ENCODE measurements at regions not wholly inside any gene's neighbourhood (a gene's known extent, or its start where the extent isn't known, plus 50 kb on each side); places are given as distances from the start of the nearest gene placed in this dataset.

- DNase-seq, result no peak
- TF ChIP-seq EP300 (IDR thresholded peaks at IDR 0.05), result no peak
- TF ChIP-seq POLR2A (IDR thresholded peaks at IDR 0.05), result no peak
- TF ChIP-seq CTCF (IDR thresholded peaks at IDR 0.05), result no peak
- no peak overlapping the region for H3K27ac ChIP-seq
- H3K9me3 ChIP-seq, result no peaks in the 10 kb centered on the region
- H3K4me1 ChIP-seq (ENCODE audit: insufficient read depth), result no peaks in the 10 kb centered on the region
- intact Hi-C loops (cut with DNase I), result loop anchor here in 1 of 4 donors (10.0 kb wide), 1 partner anchor 1544 kb away; no protein-coding TSS in a partner anchor
- WGBS, 3 donors, result 59 to 67% (median 61%) methylated on average over 4 of the region's 4 CpGs
- no peaks in the 10 kb centered on the region for H3K36me3 ChIP-seq
- no peak overlapping the region for H3K4me3 ChIP-seq
- H3K27me3 ChIP-seq, result no peaks in the 10 kb centered on the region
These were observed 128.9 kb upstream of the AKIRIN2 start for GRCh38 chr6:87830907-87831306.

GRCh38 chr6:87829622-87830121 is 127.6 kb upstream of the AKIRIN2 start:
- Histone ChIP-seq H3K4me1 (ENCODE audit: insufficient read depth) (no peaks in the 10 kb centered on the region), H3K27ac (no peak overlapping the region), H3K4me3 (no peak overlapping the region), H3K9me3 (no peaks in the 10 kb centered on the region), H3K27me3 (no peaks in the 10 kb centered on the region), H3K36me3 (no peaks in the 10 kb centered on the region)
- TF ChIP-seq EP300 (IDR thresholded peaks at IDR 0.05) (no peak), CTCF (IDR thresholded peaks at IDR 0.05) (no peak), POLR2A (IDR thresholded peaks at IDR 0.05) (no peak)
- intact Hi-C loops (cut with DNase I), result loop anchor here in 1 of 4 donors (10.0 kb wide), 1 partner anchor 1545 kb away; no protein-coding TSS in a partner anchor
- no peak for DNase-seq

- no peak overlapping the region for H3K27ac ChIP-seq
- intact Hi-C loops (cut with DNase I), result no loop called here
- H3K27me3 ChIP-seq, result no peaks in the 10 kb centered on the region
- no peaks in the 10 kb centered on the region for H3K36me3 ChIP-seq
- no peak overlapping the region for H3K4me3 ChIP-seq
- no peaks in the 10 kb centered on the region for H3K9me3 ChIP-seq
- H3K4me1 ChIP-seq (ENCODE audit: insufficient read depth), result no peaks in the 10 kb centered on the region
- WGBS, 3 donors, result 85 to 95% (median 93%) methylated on average over 3 of the region's 3 CpGs
- no peak for TF ChIP-seq CTCF (IDR thresholded peaks at IDR 0.05)
- TF ChIP-seq POLR2A (IDR thresholded peaks at IDR 0.05), result no peak
- TF ChIP-seq EP300 (IDR thresholded peaks at IDR 0.05), result no peak
- no peak for DNase-seq
These were observed 126.0 kb upstream of the AKIRIN2 start for GRCh38 chr6:87828044-87828443.

GRCh38 chr6:87827346-87827745 is 125.3 kb upstream of the AKIRIN2 start:
- Histone ChIP-seq H3K36me3 (no peaks in the 10 kb centered on the region), H3K4me3 (no peak overlapping the region), H3K4me1 (ENCODE audit: insufficient read depth) (peaks cover 2% of the 10 kb centered on the region), H3K27ac (no peak overlapping the region), H3K27me3 (no peaks in the 10 kb centered on the region), H3K9me3 (no peaks in the 10 kb centered on the region)
- no peak for DNase-seq
- TF ChIP-seq POLR2A (IDR thresholded peaks at IDR 0.05) (no peak), EP300 (IDR thresholded peaks at IDR 0.05) (no peak), CTCF (IDR thresholded peaks at IDR 0.05) (no peak)
- intact Hi-C loops (cut with DNase I), result no loop called here
- WGBS, 3 donors, result 54 to 68% (median 58%) methylated on average over 6 of the region's 6 CpGs

Measured in ovary (tissue), 7 donors.